ENCODE measurements at regions not wholly inside any gene's neighbourhood (a gene's known extent, or its start where the extent isn't known, plus 50 kb on each side); places are given as distances from the start of the nearest gene placed in this dataset.

GRCh38 chr2:176760439-176760838 is 452.2 kb upstream of the HNRNPA3 start:
- TF ChIP-seq CSRNP3 (CRISPR knock-in tag; IDR thresholded peaks at IDR 0.05) (no peak), ZNF565 (CRISPR knock-in tag; conservative IDR thresholded peaks at IDR 0.05; ENCODE audit: low read depth) (no peak), ZFP30 (CRISPR knock-in tag; IDR thresholded peaks at IDR 0.05) (no peak), ZFP3 (CRISPR knock-in tag; IDR thresholded peaks at IDR 0.05) (no peak), ESRRG (CRISPR knock-in tag; IDR thresholded peaks at IDR 0.05) (no peak), RARB (CRISPR knock-in tag; IDR thresholded peaks at IDR 0.05) (no peak), OSR1 (CRISPR knock-in tag; IDR thresholded peaks at IDR 0.05) (no peak)
